ENCODE measurements at regions not wholly inside any gene's neighbourhood (a gene's known extent, or its start where the extent isn't known, plus 50 kb on each side); places are given as distances from the start of the nearest gene placed in this dataset.

DNA sequence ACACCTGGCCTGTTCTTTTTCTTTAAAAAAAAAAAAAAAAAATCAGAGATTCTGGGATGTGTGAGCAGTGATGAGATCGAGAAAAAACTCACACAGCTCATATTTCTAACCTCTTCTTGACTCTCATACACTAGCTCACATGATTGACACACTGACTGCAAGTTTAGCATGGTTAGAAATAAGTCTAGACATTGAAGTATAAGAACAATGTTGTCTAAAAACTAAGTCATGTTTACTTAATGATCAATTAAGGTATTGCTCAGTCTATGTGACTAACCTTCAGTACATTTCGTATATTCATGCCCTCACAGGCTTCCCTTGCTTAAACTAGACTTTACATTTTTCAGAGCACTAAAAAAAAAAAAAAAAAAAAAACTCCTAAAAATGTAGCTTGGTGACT lies 775.1 kb downstream of the GATA3 start:
- no peak overlapping the region for H3K4me3 Mint-ChIP-seq
- no peak overlapping the region for H3K27ac Mint-ChIP-seq
- H3K27me3 Mint-ChIP-seq (ENCODE audit: low read depth, poor library complexity): no peaks in the 10 kb centered on the region
- no peaks in the 10 kb centered on the region for H3K4me1 Mint-ChIP-seq
- no peaks in the 10 kb centered on the region for H3K36me3 Mint-ChIP-seq (ENCODE audit: low read depth)
- TF ChIP-seq CTCF (IDR thresholded peaks at IDR 0.05): no peak
- H3K9me3 Mint-ChIP-seq: no peaks in the 10 kb centered on the region
- DNase-seq: no peak

GRCh38 chr10:8830048-8830447 lies 775.6 kb downstream of the GATA3 start:
- H3K4me1 Mint-ChIP-seq: no peaks in the 10 kb centered on the region
- H3K27ac Mint-ChIP-seq: no peak overlapping the region
- no peak overlapping the region for H3K4me3 Mint-ChIP-seq
- no peak for TF ChIP-seq CTCF (IDR thresholded peaks at IDR 0.05)
- H3K27me3 Mint-ChIP-seq (ENCODE audit: low read depth, poor library complexity): peaks cover 2% of the 10 kb centered on the region
- H3K36me3 Mint-ChIP-seq (ENCODE audit: low read depth): no peaks in the 10 kb centered on the region
- no peak for DNase-seq
- no peaks in the 10 kb centered on the region for H3K9me3 Mint-ChIP-seq

- no peak for TF ChIP-seq CTCF (IDR thresholded peaks at IDR 0.05)
- peaks cover 4% of the 10 kb centered on the region for H3K27me3 Mint-ChIP-seq (ENCODE audit: low read depth, poor library complexity)
- no peak for DNase-seq
- no peak overlapping the region for H3K27ac Mint-ChIP-seq
- H3K4me1 Mint-ChIP-seq: no peaks in the 10 kb centered on the region
- H3K4me3 Mint-ChIP-seq: no peak overlapping the region
- H3K9me3 Mint-ChIP-seq: no peaks in the 10 kb centered on the region
- H3K36me3 Mint-ChIP-seq (ENCODE audit: low read depth): no peaks in the 10 kb centered on the region
Measured at GRCh38 chr10:8830876-8831275, 776.4 kb downstream of the GATA3 start.

- H3K27me3 Mint-ChIP-seq (ENCODE audit: low read depth, poor library complexity): peaks cover 6% of the 10 kb centered on the region
- no peak for TF ChIP-seq CTCF (IDR thresholded peaks at IDR 0.05)
- DNase-seq: no peak
- H3K4me1 Mint-ChIP-seq: no peaks in the 10 kb centered on the region
- no peak overlapping the region for H3K4me3 Mint-ChIP-seq
- no peaks in the 10 kb centered on the region for H3K9me3 Mint-ChIP-seq
- no peak overlapping the region for H3K27ac Mint-ChIP-seq
- no peaks in the 10 kb centered on the region for H3K36me3 Mint-ChIP-seq (ENCODE audit: low read depth)
Measured at GRCh38 chr10:8835453-8836167, 781.1 kb downstream of the GATA3 start.

DNA sequence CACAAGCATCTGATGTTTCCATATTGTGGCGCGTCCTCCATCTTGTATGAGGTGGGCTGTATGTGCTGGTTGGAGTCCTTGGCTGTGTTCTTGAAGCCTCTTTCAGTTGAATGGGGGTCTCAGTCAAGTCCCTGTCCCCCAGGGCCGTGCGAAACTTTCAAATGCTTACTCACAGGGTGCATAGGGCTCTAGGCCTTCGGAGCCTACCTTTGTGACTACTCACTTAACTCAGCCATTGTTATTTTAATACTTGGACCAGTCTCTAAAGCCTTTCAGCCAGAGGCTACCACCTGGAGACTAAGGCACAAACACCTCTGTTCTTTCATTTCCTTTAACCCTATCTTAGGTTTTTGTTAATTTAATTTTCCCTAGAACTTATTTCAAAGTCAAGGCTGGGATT lies 785.9 kb downstream of the GATA3 start:
- no peak overlapping the region for H3K4me3 Mint-ChIP-seq
- no peaks in the 10 kb centered on the region for H3K36me3 Mint-ChIP-seq (ENCODE audit: low read depth)
- no peak for DNase-seq
- H3K9me3 Mint-ChIP-seq: peaks cover 15% of the 10 kb centered on the region
- peaks cover 2% of the 10 kb centered on the region for H3K27me3 Mint-ChIP-seq (ENCODE audit: low read depth, poor library complexity)
- H3K4me1 Mint-ChIP-seq: no peaks in the 10 kb centered on the region
- no peak for TF ChIP-seq CTCF (IDR thresholded peaks at IDR 0.05)
- no peak overlapping the region for H3K27ac Mint-ChIP-seq

- Mint-ChIP-seq H3K27ac (no peak overlapping the region), H3K4me1 (no peaks in the 10 kb centered on the region), H3K27me3 (ENCODE audit: low read depth, poor library complexity) (peaks cover 8% of the 10 kb centered on the region), H3K4me3 (no peak overlapping the region), H3K9me3 (peaks cover 15% of the 10 kb centered on the region), H3K36me3 (ENCODE audit: low read depth) (no peaks in the 10 kb centered on the region)
- no peak for TF ChIP-seq CTCF (IDR thresholded peaks at IDR 0.05)
- DNase-seq: no peak
Measured at GRCh38 chr10:8844141-8844540, 789.7 kb downstream of the GATA3 start.

All from nephron progenitor cell (in vitro differentiated cells).